Anterior cingulate cortex (tissue), 58 donors: ENCODE measurements at regions not wholly inside any gene's neighbourhood (a gene's known extent, or its start where the extent isn't known, plus 50 kb on each side); places are given as distances from the start of the nearest gene placed in this dataset.
"Not testable (repeated sequence)": the region's sequence is repeated elsewhere in the genome, so short reads cannot be mapped to it uniquely, and the experiment has no call there.

ENCODE experiments used
- DNase-seq, 58 donors: peaks; one replicate each; lab custom pipeline; 2025; lab: John Stamatoyannopoulos, UW

- DNase-seq, result not testable (repeated sequence)
Measured at GRCh38 chr1:73667959-73668358, 530.0 kb downstream of the LRRIQ3 start.

- no peak for DNase-seq
Measured at GRCh38 chr1:73662526-73662925, 535.5 kb downstream of the LRRIQ3 start.

- no peak for DNase-seq
Measured at GRCh38 chr1:73659136-73659535, 538.8 kb downstream of the LRRIQ3 start.

GRCh38 chr1:73654714-73655113 lies 543.3 kb downstream of the LRRIQ3 start:
- DNase-seq, result no peak

GRCh38 chr1:73644198-73644597 lies 553.8 kb downstream of the LRRIQ3 start:
- no peak for DNase-seq

GRCh38 chr1:73639494-73639893 lies 558.5 kb downstream of the LRRIQ3 start:
- no peak for DNase-seq

GRCh38 chr1:73637264-73637663 lies 560.7 kb downstream of the LRRIQ3 start:
- no peak for DNase-seq

GRCh38 chr1:73635021-73635420 lies 563.0 kb downstream of the LRRIQ3 start:
- no peak for DNase-seq

GRCh38 chr1:73627723-73628122 lies 570.3 kb downstream of the LRRIQ3 start:
- DNase-seq, result no peak

- no peak for DNase-seq
Measured at GRCh38 chr1:73626326-73626725, 571.6 kb downstream of the LRRIQ3 start.

GRCh38 chr1:73623946-73624345 lies 574.0 kb downstream of the LRRIQ3 start:
- no peak for DNase-seq

- DNase-seq, result no peak
Measured at GRCh38 chr1:73617145-73617544, 580.8 kb downstream of the LRRIQ3 start.

- DNase-seq, result no peak
Measured at GRCh38 chr1:73611681-73612080, 586.3 kb downstream of the LRRIQ3 start.

GRCh38 chr1:73604739-73605138 lies 593.2 kb downstream of the LRRIQ3 start:
- DNase-seq, result no peak

- no peak for DNase-seq
Measured at GRCh38 chr1:73604211-73604610, 593.8 kb downstream of the LRRIQ3 start.

- DNase-seq, result no peak
Measured at GRCh38 chr1:73593804-73594203, 604.2 kb downstream of the LRRIQ3 start.

- DNase-seq, result no peak
Measured at GRCh38 chr1:73593364-73593763, 604.6 kb downstream of the LRRIQ3 start.

GRCh38 chr1:73587080-73587479 lies 610.9 kb downstream of the LRRIQ3 start:
- DNase-seq, result no peak

- no peak for DNase-seq
Measured at GRCh38 chr1:73577206-73577605, 620.8 kb downstream of the LRRIQ3 start.

GRCh38 chr1:73576083-73576482 lies 621.9 kb downstream of the LRRIQ3 start:
- DNase-seq, result no peak

- no peak for DNase-seq
Measured at GRCh38 chr1:73564294-73564693, 633.7 kb downstream of the LRRIQ3 start.

- DNase-seq, result no peak
Measured at GRCh38 chr1:73556270-73556669, 641.7 kb downstream of the LRRIQ3 start.

- DNase-seq, result no peak
Measured at GRCh38 chr1:73537400-73537799, 660.6 kb downstream of the LRRIQ3 start.
